C4-2B (cell line): ENCODE measurements at regions not wholly inside any gene's neighbourhood (a gene's known extent, or its start where the extent isn't known, plus 50 kb on each side); places are given as distances from the start of the nearest gene placed in this dataset.
"Not testable (repeated sequence)": the region's sequence is repeated elsewhere in the genome, so short reads cannot be mapped to it uniquely, and the experiment has no call there.

Experiments used
- ZFX ChIP-seq: fragments of 450-650 bp; IDR thresholded peaks from 2 replicates; pipeline ENCODE4 v1.6.1; 2017
- TF ChIP-seq, protein P1 (sequence below): fragments of 450-650 bp; conservative IDR thresholded peaks from 2 replicates; pipeline ENCODE4 v1.5.1; 2017; ENCODE audit warnings: mild to moderate bottlenecking

- not testable (repeated sequence) for TF ChIP-seq ZFX
- TF ChIP-seq, protein P1, sequence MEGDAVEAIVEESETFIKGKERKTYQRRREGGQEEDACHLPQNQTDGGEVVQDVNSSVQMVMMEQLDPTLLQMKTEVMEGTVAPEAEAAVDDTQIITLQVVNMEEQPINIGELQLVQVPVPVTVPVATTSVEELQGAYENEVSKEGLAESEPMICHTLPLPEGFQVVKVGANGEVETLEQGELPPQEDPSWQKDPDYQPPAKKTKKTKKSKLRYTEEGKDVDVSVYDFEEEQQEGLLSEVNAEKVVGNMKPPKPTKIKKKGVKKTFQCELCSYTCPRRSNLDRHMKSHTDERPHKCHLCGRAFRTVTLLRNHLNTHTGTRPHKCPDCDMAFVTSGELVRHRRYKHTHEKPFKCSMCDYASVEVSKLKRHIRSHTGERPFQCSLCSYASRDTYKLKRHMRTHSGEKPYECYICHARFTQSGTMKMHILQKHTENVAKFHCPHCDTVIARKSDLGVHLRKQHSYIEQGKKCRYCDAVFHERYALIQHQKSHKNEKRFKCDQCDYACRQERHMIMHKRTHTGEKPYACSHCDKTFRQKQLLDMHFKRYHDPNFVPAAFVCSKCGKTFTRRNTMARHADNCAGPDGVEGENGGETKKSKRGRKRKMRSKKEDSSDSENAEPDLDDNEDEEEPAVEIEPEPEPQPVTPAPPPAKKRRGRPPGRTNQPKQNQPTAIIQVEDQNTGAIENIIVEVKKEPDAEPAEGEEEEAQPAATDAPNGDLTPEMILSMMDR: not testable (repeated sequence)
Measured at GRCh38 chr4:118531947-118532346, 153.2 kb upstream of the METTL14 start.
